GM23338 (cell line): ENCODE measurements at regions not wholly inside any gene's neighbourhood (a gene's known extent, or its start where the extent isn't known, plus 50 kb on each side); places are given as distances from the start of the nearest gene placed in this dataset.

Experiments
- ATAC-seq: fragments of 200-7000 bp; cut with Tn5 transposase; 3 replicates; pipeline ENCODE4 v1.9.1; 2020
- DNase-seq: peaks from one replicate; pipeline ENCODE4 v3.0.0-alpha.2; 2015; ENCODE audit warnings: low spot score
- H2AFZ ChIP-seq: fragments of 200-600 bp; sonication (generic); 2 replicates; pipeline ENCODE4 v1.8.0; 2016; ENCODE audit warnings: antibody characterized with exemption, mild to moderate bottlenecking, moderate library complexity
- H3F3A ChIP-seq: fragments of 200-600 bp; sonication (generic); replicated peaks from 2 replicates; pipeline ENCODE4 v1.8.0; 2017; ENCODE audit warnings: antibody characterized with exemption, mixed run types, low read depth
- H3K27ac ChIP-seq: fragments of 200-600 bp; sonication (generic); 2 replicates; pipeline ENCODE4 v1.6.1; 2016; ENCODE audit warnings: low read depth
- H3K27me3 ChIP-seq: fragments of 200-600 bp; sonication (generic); 2 replicates; pipeline ENCODE4 v1.8.0; 2016; ENCODE audit warnings: mild to moderate bottlenecking, mixed run types, moderate library complexity; ENCODE audit not compliant: insufficient read depth
- H3K36me3 ChIP-seq: fragments of 200-600 bp; sonication (generic); 2 replicates; pipeline ENCODE4 v1.8.0; 2016; ENCODE audit warnings: mild to moderate bottlenecking; ENCODE audit not compliant: insufficient read depth
- H3K4me1 ChIP-seq: fragments of 200-600 bp; sonication (generic); 2 replicates; pipeline ENCODE4 v1.8.0; 2016; ENCODE audit warnings: mild to moderate bottlenecking, moderate library complexity; ENCODE audit not compliant: insufficient read depth
- H3K4me2 ChIP-seq: fragments of 200-600 bp; sonication (generic); 2 replicates; pipeline ENCODE4 v1.7.1; 2017; ENCODE audit warnings: mixed run types
- H3K4me3 ChIP-seq: fragments of 200-600 bp; sonication (generic); 2 replicates; pipeline ENCODE4 v1.6.1; 2016; ENCODE audit warnings: mixed run types
- H3K79me2 ChIP-seq: fragments of 200-600 bp; sonication (generic); replicated peaks from 2 replicates; pipeline ENCODE4 v1.8.0; 2017; ENCODE audit warnings: mild to moderate bottlenecking; ENCODE audit not compliant: insufficient read depth
- H3K9me2 ChIP-seq: fragments of 200-600 bp; sonication (generic); 2 replicates; pipeline ENCODE4 v1.8.0; 2017; ENCODE audit not compliant: insufficient read depth
- H4K20me1 ChIP-seq: fragments of 200-600 bp; sonication (generic); replicated peaks from 2 replicates; pipeline ENCODE4 v1.8.0; 2017; ENCODE audit warnings: mild to moderate bottlenecking; ENCODE audit not compliant: insufficient read depth
- H3K27ac Mint-ChIP-seq: 2 replicates; pipeline ENCODE4 v1.8.0; 2020; ENCODE audit warnings: inconsistent platforms, mild to moderate bottlenecking, moderate library complexity, mixed read lengths
- H3K27me3 Mint-ChIP-seq: 3 replicates; pipeline ENCODE4 v1.8.0; 2022; ENCODE audit warnings: low read depth, mild to moderate bottlenecking, moderate library complexity, mixed read lengths, inconsistent platforms; ENCODE audit not compliant: insufficient read depth, poor library complexity
- H3K36me3 Mint-ChIP-seq: 3 replicates; pipeline ENCODE4 v1.8.0; 2021; ENCODE audit warnings: low read depth, mild to moderate bottlenecking, inconsistent platforms, moderate library complexity, mixed read lengths
- H3K4me1 Mint-ChIP-seq: 3 replicates; pipeline ENCODE4 v1.8.0; 2020; ENCODE audit warnings: mild to moderate bottlenecking, inconsistent platforms, mixed read lengths
- H3K4me3 Mint-ChIP-seq: 3 replicates; pipeline ENCODE4 v1.8.0; 2021; ENCODE audit warnings: moderate library complexity, mild to moderate bottlenecking, inconsistent platforms, mixed read lengths
- H3K9me3 Mint-ChIP-seq: 3 replicates; pipeline ENCODE4 v1.8.0; 2020; ENCODE audit warnings: moderate library complexity, mild to moderate bottlenecking, inconsistent platforms, mixed read lengths
- CREB1 ChIP-seq: fragments of 250-450 bp; sonication (Bioruptor Pico); IDR thresholded peaks from 2 replicates; pipeline ENCODE4 v1.5.0; 2020; ENCODE audit warnings: low read depth, mild to moderate bottlenecking, moderate library complexity
- ETS1 ChIP-seq: IDR thresholded peaks from 2 replicates; pipeline ENCODE4 v1.6.1; 2016; ENCODE audit warnings: antibody characterized with exemption
- EZH2 ChIP-seq: fragments of 200-600 bp; sonication (generic); IDR thresholded peaks from one replicate; pipeline ENCODE4 v1.8.0; 2017; ENCODE audit warnings: antibody characterized with exemption, mild to moderate bottlenecking, low read depth; ENCODE audit not compliant: unreplicated experiment
- EZH2phosphoT487 ChIP-seq: fragments of 200-600 bp; sonication (generic); IDR thresholded peaks from one replicate; pipeline ENCODE4 v1.8.1; 2018; ENCODE audit warnings: antibody characterized with exemption; ENCODE audit not compliant: unreplicated experiment
- JUNB ChIP-seq: IDR thresholded peaks from one replicate; pipeline ENCODE4 v1.6.1; 2016; ENCODE audit warnings: antibody characterized with exemption; ENCODE audit not compliant: unreplicated experiment
- NANOG ChIP-seq: IDR thresholded peaks from 2 replicates; pipeline ENCODE4 v1.6.1; 2016; ENCODE audit warnings: antibody characterized with exemption, borderline replicate concordance
- POLR2AphosphoS5 ChIP-seq: IDR thresholded peaks from 2 replicates; pipeline ENCODE4 v1.6.1; 2016; ENCODE audit warnings: antibody characterized with exemption, low read depth
- STAT1 ChIP-seq: IDR thresholded peaks from one replicate; pipeline ENCODE4 v1.6.1; 2016; ENCODE audit warnings: antibody characterized with exemption; ENCODE audit not compliant: unreplicated experiment
- ZNF114 ChIP-seq: fragments of 250-450 bp; sonication (Bioruptor Pico); IDR thresholded peaks from 2 replicates; pipeline ENCODE4 v1.5.0; 2020; ENCODE audit warnings: mild to moderate bottlenecking, moderate library complexity
- ZNF331 ChIP-seq: fragments of 250-450 bp; sonication (Bioruptor Pico); IDR thresholded peaks from 2 replicates; pipeline ENCODE4 v1.5.0; 2020; ENCODE audit warnings: low read depth, mild to moderate bottlenecking, moderate library complexity
- TF ChIP-seq, protein P1 (sequence below): fragments of 250-450 bp; sonication (Bioruptor Pico); IDR thresholded peaks from 2 replicates; pipeline ENCODE4 v1.5.0; 2020; ENCODE audit warnings: mild to moderate bottlenecking, moderate library complexity
- TF ChIP-seq, protein P2 (sequence below), 2 experiments: fragments of 200-600 bp in 1 of 2; sonication (generic) in 1 of 2; conservative IDR thresholded peaks; 2 replicates each; pipeline versions ENCODE4 v1.5.1 to v1.6.1; 2016 to 2017; ENCODE audit warnings: antibody characterized with exemption in 2 of 2, low read depth in 2 of 2, mild to moderate bottlenecking in 2 of 2, moderate library complexity in 1 of 2
- TF ChIP-seq, protein P3 (sequence below): IDR thresholded peaks from one replicate; pipeline ENCODE4 v1.6.1; 2018; ENCODE audit warnings: antibody characterized with exemption; ENCODE audit not compliant: unreplicated experiment

GRCh38 chr3:2029559-2029958 lies 69.1 kb upstream of the CNTN4 start (continued):
- TF ChIP-seq CREB1 (CRISPR knock-in tag) (no peak), NANOG (no peak), POLR2AphosphoS5 (no peak)

- TF ChIP-seq, protein P1, sequence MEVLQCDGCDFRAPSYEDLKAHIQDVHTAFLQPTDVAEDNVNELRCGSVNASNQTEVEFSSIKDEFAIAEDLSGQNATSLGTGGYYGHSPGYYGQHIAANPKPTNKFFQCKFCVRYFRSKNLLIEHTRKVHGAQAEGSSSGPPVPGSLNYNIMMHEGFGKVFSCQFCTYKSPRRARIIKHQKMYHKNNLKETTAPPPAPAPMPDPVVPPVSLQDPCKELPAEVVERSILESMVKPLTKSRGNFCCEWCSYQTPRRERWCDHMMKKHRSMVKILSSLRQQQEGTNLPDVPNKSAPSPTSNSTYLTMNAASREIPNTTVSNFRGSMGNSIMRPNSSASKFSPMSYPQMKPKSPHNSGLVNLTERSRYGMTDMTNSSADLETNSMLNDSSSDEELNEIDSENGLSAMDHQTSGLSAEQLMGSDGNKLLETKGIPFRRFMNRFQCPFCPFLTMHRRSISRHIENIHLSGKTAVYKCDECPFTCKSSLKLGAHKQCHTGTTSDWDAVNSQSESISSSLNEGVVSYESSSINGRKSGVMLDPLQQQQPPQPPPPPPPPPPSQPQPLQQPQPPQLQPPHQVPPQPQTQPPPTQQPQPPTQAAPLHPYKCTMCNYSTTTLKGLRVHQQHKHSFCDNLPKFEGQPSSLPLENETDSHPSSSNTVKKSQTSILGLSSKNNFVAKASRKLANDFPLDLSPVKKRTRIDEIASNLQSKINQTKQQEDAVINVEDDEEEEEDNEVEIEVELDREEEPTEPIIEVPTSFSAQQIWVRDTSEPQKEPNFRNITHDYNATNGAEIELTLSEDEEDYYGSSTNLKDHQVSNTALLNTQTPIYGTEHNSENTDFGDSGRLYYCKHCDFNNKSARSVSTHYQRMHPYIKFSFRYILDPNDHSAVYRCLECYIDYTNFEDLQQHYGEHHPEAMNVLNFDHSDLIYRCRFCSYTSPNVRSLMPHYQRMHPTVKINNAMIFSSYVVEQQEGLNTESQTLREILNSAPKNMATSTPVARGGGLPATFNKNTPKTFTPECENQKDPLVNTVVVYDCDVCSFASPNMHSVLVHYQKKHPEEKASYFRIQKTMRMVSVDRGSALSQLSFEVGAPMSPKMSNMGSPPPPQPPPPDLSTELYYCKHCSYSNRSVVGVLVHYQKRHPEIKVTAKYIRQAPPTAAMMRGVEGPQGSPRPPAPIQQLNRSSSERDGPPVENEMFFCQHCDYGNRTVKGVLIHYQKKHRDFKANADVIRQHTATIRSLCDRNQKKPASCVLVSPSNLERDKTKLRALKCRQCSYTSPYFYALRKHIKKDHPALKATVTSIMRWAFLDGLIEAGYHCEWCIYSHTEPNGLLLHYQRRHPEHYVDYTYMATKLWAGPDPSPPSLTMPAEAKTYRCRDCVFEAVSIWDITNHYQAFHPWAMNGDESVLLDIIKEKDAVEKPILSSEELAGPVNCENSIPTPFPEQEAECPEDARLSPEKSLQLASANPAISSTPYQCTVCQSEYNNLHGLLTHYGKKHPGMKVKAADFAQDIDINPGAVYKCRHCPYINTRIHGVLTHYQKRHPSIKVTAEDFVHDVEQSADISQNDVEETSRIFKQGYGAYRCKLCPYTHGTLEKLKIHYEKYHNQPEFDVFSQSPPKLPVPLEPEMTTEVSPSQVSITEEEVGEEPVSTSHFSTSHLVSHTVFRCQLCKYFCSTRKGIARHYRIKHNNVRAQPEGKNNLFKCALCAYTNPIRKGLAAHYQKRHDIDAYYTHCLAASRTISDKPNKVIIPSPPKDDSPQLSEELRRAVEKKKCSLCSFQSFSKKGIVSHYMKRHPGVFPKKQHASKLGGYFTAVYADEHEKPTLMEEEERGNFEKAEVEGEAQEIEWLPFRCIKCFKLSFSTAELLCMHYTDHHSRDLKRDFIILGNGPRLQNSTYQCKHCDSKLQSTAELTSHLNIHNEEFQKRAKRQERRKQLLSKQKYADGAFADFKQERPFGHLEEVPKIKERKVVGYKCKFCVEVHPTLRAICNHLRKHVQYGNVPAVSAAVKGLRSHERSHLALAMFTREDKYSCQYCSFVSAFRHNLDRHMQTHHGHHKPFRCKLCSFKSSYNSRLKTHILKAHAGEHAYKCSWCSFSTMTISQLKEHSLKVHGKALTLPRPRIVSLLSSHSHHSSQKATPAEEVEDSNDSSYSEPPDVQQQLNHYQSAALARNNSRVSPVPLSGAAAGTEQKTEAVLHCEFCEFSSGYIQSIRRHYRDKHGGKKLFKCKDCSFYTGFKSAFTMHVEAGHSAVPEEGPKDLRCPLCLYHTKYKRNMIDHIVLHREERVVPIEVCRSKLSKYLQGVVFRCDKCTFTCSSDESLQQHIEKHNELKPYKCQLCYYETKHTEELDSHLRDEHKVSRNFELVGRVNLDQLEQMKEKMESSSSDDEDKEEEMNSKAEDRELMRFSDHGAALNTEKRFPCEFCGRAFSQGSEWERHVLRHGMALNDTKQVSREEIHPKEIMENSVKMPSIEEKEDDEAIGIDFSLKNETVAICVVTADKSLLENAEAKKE (CRISPR knock-in tag), result no peak
- TF ChIP-seq STAT1 (no peak), EZH2 (no peak), JUNB (no peak), NANOG (no peak), POLR2AphosphoS5 (no peak), ETS1 (no peak), ZNF114 (CRISPR knock-in tag) (no peak), CREB1 (CRISPR knock-in tag) (no peak), ZNF331 (CRISPR knock-in tag) (no peak), EZH2phosphoT487 (no peak)
- TF ChIP-seq, protein P2, sequence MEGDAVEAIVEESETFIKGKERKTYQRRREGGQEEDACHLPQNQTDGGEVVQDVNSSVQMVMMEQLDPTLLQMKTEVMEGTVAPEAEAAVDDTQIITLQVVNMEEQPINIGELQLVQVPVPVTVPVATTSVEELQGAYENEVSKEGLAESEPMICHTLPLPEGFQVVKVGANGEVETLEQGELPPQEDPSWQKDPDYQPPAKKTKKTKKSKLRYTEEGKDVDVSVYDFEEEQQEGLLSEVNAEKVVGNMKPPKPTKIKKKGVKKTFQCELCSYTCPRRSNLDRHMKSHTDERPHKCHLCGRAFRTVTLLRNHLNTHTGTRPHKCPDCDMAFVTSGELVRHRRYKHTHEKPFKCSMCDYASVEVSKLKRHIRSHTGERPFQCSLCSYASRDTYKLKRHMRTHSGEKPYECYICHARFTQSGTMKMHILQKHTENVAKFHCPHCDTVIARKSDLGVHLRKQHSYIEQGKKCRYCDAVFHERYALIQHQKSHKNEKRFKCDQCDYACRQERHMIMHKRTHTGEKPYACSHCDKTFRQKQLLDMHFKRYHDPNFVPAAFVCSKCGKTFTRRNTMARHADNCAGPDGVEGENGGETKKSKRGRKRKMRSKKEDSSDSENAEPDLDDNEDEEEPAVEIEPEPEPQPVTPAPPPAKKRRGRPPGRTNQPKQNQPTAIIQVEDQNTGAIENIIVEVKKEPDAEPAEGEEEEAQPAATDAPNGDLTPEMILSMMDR (conservative IDR thresholded peaks at IDR 0.05; ENCODE audit: low read depth in 2 of 2), result no peak
- TF ChIP-seq, protein P3, sequence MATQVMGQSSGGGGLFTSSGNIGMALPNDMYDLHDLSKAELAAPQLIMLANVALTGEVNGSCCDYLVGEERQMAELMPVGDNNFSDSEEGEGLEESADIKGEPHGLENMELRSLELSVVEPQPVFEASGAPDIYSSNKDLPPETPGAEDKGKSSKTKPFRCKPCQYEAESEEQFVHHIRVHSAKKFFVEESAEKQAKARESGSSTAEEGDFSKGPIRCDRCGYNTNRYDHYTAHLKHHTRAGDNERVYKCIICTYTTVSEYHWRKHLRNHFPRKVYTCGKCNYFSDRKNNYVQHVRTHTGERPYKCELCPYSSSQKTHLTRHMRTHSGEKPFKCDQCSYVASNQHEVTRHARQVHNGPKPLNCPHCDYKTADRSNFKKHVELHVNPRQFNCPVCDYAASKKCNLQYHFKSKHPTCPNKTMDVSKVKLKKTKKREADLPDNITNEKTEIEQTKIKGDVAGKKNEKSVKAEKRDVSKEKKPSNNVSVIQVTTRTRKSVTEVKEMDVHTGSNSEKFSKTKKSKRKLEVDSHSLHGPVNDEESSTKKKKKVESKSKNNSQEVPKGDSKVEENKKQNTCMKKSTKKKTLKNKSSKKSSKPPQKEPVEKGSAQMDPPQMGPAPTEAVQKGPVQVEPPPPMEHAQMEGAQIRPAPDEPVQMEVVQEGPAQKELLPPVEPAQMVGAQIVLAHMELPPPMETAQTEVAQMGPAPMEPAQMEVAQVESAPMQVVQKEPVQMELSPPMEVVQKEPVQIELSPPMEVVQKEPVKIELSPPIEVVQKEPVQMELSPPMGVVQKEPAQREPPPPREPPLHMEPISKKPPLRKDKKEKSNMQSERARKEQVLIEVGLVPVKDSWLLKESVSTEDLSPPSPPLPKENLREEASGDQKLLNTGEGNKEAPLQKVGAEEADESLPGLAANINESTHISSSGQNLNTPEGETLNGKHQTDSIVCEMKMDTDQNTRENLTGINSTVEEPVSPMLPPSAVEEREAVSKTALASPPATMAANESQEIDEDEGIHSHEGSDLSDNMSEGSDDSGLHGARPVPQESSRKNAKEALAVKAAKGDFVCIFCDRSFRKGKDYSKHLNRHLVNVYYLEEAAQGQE, result no peak
- Histone ChIP-seq H3F3A (no peaks in the 10 kb centered on the region), H3K9me2 (no peaks in the 10 kb centered on the region; the same call in 1 of the 2 replicates), H2AFZ (no peak overlapping the region), H3K27ac (no peak overlapping the region), H3K36me3 (no peaks in the 10 kb centered on the region), H3K79me2 (no peaks in the 10 kb centered on the region), H3K4me1 (no peaks in the 10 kb centered on the region), H4K20me1 (no peaks in the 10 kb centered on the region), H3K4me2 (no peak overlapping the region), H3K4me3 (no peak overlapping the region), H3K27me3 (no peaks in the 10 kb centered on the region)
- Mint-ChIP-seq H3K4me3 (no peak overlapping the region), H3K4me1 (no peaks in the 10 kb centered on the region), H3K9me3 (peaks cover 90% of the 10 kb centered on the region), H3K36me3 (peaks cover 25% of the 10 kb centered on the region; the same call in 2 of the 3 replicates), H3K27ac (no peak overlapping the region), H3K27me3 (peaks cover 3% of the 10 kb centered on the region)
- ATAC-seq (no peak), DNase-seq (peak; percentile 1)
Observed at GRCh38 chr3:2036076-2036475, 62.6 kb upstream of the CNTN4 start.
